ENCODE measurements at regions not wholly inside any gene's neighbourhood (a gene's known extent, or its start where the extent isn't known, plus 50 kb on each side); places are given as distances from the start of the nearest gene placed in this dataset.

- no peak for DNase-seq (ENCODE audit: low read depth)
- no peak for TF ChIP-seq CTCF (IDR thresholded peaks at IDR 0.05; ENCODE audit: insufficient read depth, low read length)
- H3K4me3 ChIP-seq (ENCODE audit: low read depth, low read length) = no peak overlapping the region
Measured at GRCh38 chr10:4127518-4128315, 342.7 kb upstream of the KLF6 start.

- TF ChIP-seq CTCF (IDR thresholded peaks at IDR 0.05; ENCODE audit: insufficient read depth, low read length) = no peak
- no peak overlapping the region for H3K4me3 ChIP-seq (ENCODE audit: low read depth, low read length)
- DNase-seq (ENCODE audit: low read depth) = no peak
Measured at GRCh38 chr10:4125776-4126175, 340.8 kb upstream of the KLF6 start.

- TF ChIP-seq CTCF (IDR thresholded peaks at IDR 0.05; ENCODE audit: insufficient read depth, low read length) = no peak
- H3K4me3 ChIP-seq (ENCODE audit: low read depth, low read length) = no peak overlapping the region
- no peak for DNase-seq (ENCODE audit: low read depth)
Measured at GRCh38 chr10:4121502-4122380, 336.7 kb upstream of the KLF6 start.

- no peak for TF ChIP-seq CTCF (IDR thresholded peaks at IDR 0.05; ENCODE audit: insufficient read depth, low read length)
- H3K4me3 ChIP-seq (ENCODE audit: low read depth, low read length) = no peak overlapping the region
- DNase-seq (ENCODE audit: low read depth) = no peak
Measured at GRCh38 chr10:4120096-4120853, 335.3 kb upstream of the KLF6 start.

GRCh38 chr10:4119107-4119506 lies 334.1 kb upstream of the KLF6 start:
- TF ChIP-seq CTCF (IDR thresholded peaks at IDR 0.05; ENCODE audit: insufficient read depth, low read length) = no peak
- DNase-seq (ENCODE audit: low read depth) = no peak
- H3K4me3 ChIP-seq (ENCODE audit: low read depth, low read length) = no peak overlapping the region

- no peak for TF ChIP-seq CTCF (IDR thresholded peaks at IDR 0.05; ENCODE audit: insufficient read depth, low read length)
- H3K4me3 ChIP-seq (ENCODE audit: low read depth, low read length) = no peak overlapping the region
- no peak for DNase-seq (ENCODE audit: low read depth)
Measured at GRCh38 chr10:4117604-4118003, 332.6 kb upstream of the KLF6 start.

Measured in fibroblast of the aortic adventitia (primary cell).